PC-3 (cell line): ENCODE measurements at regions not wholly inside any gene's neighbourhood (a gene's known extent, or its start where the extent isn't known, plus 50 kb on each side); places are given as distances from the start of the nearest gene placed in this dataset.

Experiments used
- ATAC-seq: fragments of 200-7000 bp; cut with Tn5 transposase; 2 replicates; pipeline ENCODE4 v1.9.1; 2020; ENCODE audit warnings: mild to moderate bottlenecking, moderate library complexity
- BruUV-seq: library from RNA; stranded (reverse); fragments of 400-500 nt; replicated peaks from 2 replicates; lab custom pipeline; 2021; lab: Mats Ljungman, UMichigan
- CTCF ChIA-PET: fragments of 300-600 bp; sonication (Branson Sonifier 250); formaldehyde crosslinking; loops from one replicate; lab custom pipeline; 2022; ENCODE audit warnings: antibody characterized with exemption; lab: Charles Lee
- POLR2A ChIA-PET: fragments of 300-600 bp; sonication (Branson Sonifier 250); formaldehyde crosslinking; loops from one replicate; lab custom pipeline; 2022; ENCODE audit warnings: antibody characterized with exemption; ENCODE audit not compliant: unreplicated experiment; lab: Charles Lee
- DNase-seq: peaks from one replicate; pipeline ENCODE4 v3.0.0-alpha.2; 2015
- H2AFZ ChIP-seq: fragments of 300-600 bp; sonication (generic); 2 replicates; pipeline ENCODE4 v1.6.0; 2016; ENCODE audit warnings: antibody characterized with exemption, low read length
- H3F3A ChIP-seq: fragments of 300-600 bp; sonication (generic); one replicate; pipeline ENCODE4 v1.6.0; 2017; ENCODE audit warnings: antibody characterized with exemption, low read length, control low read depth, mild to moderate bottlenecking; ENCODE audit not compliant: unreplicated experiment
- H3K27ac ChIP-seq: fragments of 300-600 bp; sonication (generic); 2 replicates; pipeline ENCODE4 v1.5.1; 2016; ENCODE audit warnings: mild to moderate bottlenecking, low read length
- H3K27me3 ChIP-seq: fragments of 300-600 bp; sonication (generic); 2 replicates; pipeline ENCODE4 v1.6.1; 2016; ENCODE audit warnings: low read length, mixed read lengths
- H3K36me3 ChIP-seq: fragments of 300-600 bp; sonication (generic); 2 replicates; pipeline ENCODE4 v1.6.1; 2016; ENCODE audit warnings: low read depth, mixed run types, low read length, mixed read lengths
- H3K4me1 ChIP-seq: fragments of 300-600 bp; sonication (generic); 2 replicates; pipeline ENCODE4 v1.5.1; 2016; ENCODE audit warnings: low read length; ENCODE audit not compliant: insufficient read depth
- H3K4me2 ChIP-seq: fragments of 300-600 bp; sonication (generic); 2 replicates; pipeline ENCODE4 v1.6.0; 2016; ENCODE audit warnings: low read length
- H3K4me3 ChIP-seq: fragments of 300-600 bp; sonication (generic); 2 replicates; pipeline ENCODE4 v1.5.1; 2016; ENCODE audit warnings: mild to moderate bottlenecking, low read length, mixed read lengths
- H3K79me2 ChIP-seq: fragments of 300-600 bp; sonication (generic); 2 replicates; pipeline ENCODE4 v1.6.1; 2017; ENCODE audit warnings: low read length, mixed read lengths
- H3K9ac ChIP-seq: fragments of 300-600 bp; sonication (generic); 2 replicates; pipeline ENCODE4 v1.6.0; 2016; ENCODE audit warnings: mild to moderate bottlenecking, low read length
- H3K9me2 ChIP-seq: fragments of 300-600 bp; sonication (generic); replicated peaks from 2 replicates; pipeline ENCODE4 v1.6.1; 2016; ENCODE audit warnings: mixed run types, low read length, mixed read lengths
- H3K9me3 ChIP-seq: fragments of 300-600 bp; sonication (generic); 2 replicates; pipeline ENCODE4 v1.6.1; 2016; ENCODE audit warnings: low read length, mixed read lengths
- H4K20me1 ChIP-seq: fragments of 300-600 bp; sonication (generic); 2 replicates; pipeline ENCODE4 v1.6.1; 2016; ENCODE audit warnings: low read length, mixed read lengths
- EZH2 ChIP-seq: fragments of 300-600 bp; sonication (generic); IDR thresholded peaks from one replicate; pipeline ENCODE4 v1.6.1; 2017; ENCODE audit warnings: antibody characterized with exemption, mild to moderate bottlenecking, low read length; ENCODE audit not compliant: unreplicated experiment
- EZH2phosphoT487 ChIP-seq: fragments of 300-600 bp; sonication (generic); IDR thresholded peaks from 2 replicates; pipeline ENCODE4 v1.6.1; 2018; ENCODE audit warnings: mild to moderate bottlenecking, antibody characterized with exemption, low read length, borderline replicate concordance
- intact Hi-C: fragments of 100-400 bp; cut with micrococcal nuclease; formaldehyde crosslinking; loops from 2 replicates; pipeline ENCODE4 v1.9.0; 2023
- TF ChIP-seq, protein P1 (sequence below): fragments of 300-600 bp; sonication (generic); conservative IDR thresholded peaks from 2 replicates; pipeline ENCODE4 v1.5.1; 2017; ENCODE audit warnings: antibody characterized with exemption, low read depth, mild to moderate bottlenecking, low read length

DNA sequence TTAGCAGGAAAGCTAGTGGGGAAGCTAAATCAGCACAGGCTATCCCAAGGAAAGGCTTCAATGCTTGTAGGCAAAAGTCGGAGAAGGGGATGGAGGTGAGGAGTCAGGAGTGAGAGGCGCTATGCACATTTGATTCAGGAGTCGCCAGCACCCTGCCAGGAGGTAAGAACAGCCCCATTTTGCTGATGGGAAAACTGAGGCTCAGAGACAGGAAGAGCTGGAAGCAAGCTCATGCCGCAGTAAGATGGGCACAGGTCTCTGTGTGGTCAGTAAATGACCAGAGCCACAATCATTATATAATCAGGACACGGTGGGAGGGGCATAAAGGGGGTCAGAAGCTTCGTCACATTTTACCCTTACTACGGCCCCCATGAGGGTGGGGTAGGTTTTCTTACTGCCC, 504.4 kb downstream of the MN1 start:
- no peaks in the 10 kb centered on the region for H3K9me2 ChIP-seq
- H3K36me3 ChIP-seq, result no peaks in the 10 kb centered on the region
- ChIA-PET CTCF (no interaction called here), POLR2A (no interaction called here)
- peaks cover 64% of the 10 kb centered on the region for H3K27me3 ChIP-seq
- TF ChIP-seq EZH2 (no peak), EZH2phosphoT487 (no peak)
- TF ChIP-seq, protein P1, sequence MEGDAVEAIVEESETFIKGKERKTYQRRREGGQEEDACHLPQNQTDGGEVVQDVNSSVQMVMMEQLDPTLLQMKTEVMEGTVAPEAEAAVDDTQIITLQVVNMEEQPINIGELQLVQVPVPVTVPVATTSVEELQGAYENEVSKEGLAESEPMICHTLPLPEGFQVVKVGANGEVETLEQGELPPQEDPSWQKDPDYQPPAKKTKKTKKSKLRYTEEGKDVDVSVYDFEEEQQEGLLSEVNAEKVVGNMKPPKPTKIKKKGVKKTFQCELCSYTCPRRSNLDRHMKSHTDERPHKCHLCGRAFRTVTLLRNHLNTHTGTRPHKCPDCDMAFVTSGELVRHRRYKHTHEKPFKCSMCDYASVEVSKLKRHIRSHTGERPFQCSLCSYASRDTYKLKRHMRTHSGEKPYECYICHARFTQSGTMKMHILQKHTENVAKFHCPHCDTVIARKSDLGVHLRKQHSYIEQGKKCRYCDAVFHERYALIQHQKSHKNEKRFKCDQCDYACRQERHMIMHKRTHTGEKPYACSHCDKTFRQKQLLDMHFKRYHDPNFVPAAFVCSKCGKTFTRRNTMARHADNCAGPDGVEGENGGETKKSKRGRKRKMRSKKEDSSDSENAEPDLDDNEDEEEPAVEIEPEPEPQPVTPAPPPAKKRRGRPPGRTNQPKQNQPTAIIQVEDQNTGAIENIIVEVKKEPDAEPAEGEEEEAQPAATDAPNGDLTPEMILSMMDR, result no peak
- H3K4me2 ChIP-seq, result no peak overlapping the region
- H3K27ac ChIP-seq, result no peak overlapping the region
- H3K4me3 ChIP-seq, result no peak overlapping the region
- H3K79me2 ChIP-seq, result no peaks in the 10 kb centered on the region
- DNase-seq (no peak), ATAC-seq (no peak)
- H3K9ac ChIP-seq, result no peak overlapping the region
- H4K20me1 ChIP-seq, result no peaks in the 10 kb centered on the region
- H2AFZ ChIP-seq, result no peak overlapping the region
- H3K4me1 ChIP-seq, result no peaks in the 10 kb centered on the region
- H3K9me3 ChIP-seq, result no peaks in the 10 kb centered on the region
- no TSS peak for BruUV-seq
- intact Hi-C loops, result no loop called here
- no peaks in the 10 kb centered on the region for H3F3A ChIP-seq

DNA sequence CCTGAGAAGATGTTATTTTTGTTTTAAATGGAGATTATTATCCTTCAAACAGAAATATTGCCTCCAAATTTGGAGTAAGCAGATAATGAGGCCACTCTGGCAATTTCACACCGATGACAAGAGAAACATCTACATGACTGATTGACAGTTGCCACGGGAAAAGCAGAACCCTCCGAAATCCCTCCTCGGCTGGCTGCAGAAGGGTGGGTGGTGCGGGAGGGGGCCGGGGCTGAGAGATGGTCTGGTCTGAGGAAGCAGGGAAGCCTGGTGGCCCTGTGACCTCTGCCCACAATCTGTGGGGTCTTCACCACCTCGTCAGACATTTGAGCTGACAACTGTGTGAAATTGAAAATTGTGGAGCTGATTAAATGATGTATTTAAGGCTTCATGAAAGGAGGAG, 503.2 kb downstream of the MN1 start:
- DNase-seq (no peak), ATAC-seq (no peak)
- H4K20me1 ChIP-seq, result no peaks in the 10 kb centered on the region
- H3K9me2 ChIP-seq, result no peaks in the 10 kb centered on the region
- intact Hi-C loops, result no loop called here
- H3K4me1 ChIP-seq, result no peaks in the 10 kb centered on the region
- TF ChIP-seq EZH2 (no peak), EZH2phosphoT487 (no peak)
- ChIA-PET POLR2A (no interaction called here), CTCF (no interaction called here)
- H2AFZ ChIP-seq, result no peak overlapping the region
- H3F3A ChIP-seq, result no peaks in the 10 kb centered on the region
- no TSS peak for BruUV-seq
- H3K36me3 ChIP-seq, result no peaks in the 10 kb centered on the region
- H3K9ac ChIP-seq, result no peak overlapping the region
- peaks cover 59% of the 10 kb centered on the region for H3K27me3 ChIP-seq
- H3K4me3 ChIP-seq, result no peak overlapping the region
- no peak overlapping the region for H3K27ac ChIP-seq
- no peaks in the 10 kb centered on the region for H3K9me3 ChIP-seq
- H3K4me2 ChIP-seq, result no peak overlapping the region
- no peaks in the 10 kb centered on the region for H3K79me2 ChIP-seq

DNA sequence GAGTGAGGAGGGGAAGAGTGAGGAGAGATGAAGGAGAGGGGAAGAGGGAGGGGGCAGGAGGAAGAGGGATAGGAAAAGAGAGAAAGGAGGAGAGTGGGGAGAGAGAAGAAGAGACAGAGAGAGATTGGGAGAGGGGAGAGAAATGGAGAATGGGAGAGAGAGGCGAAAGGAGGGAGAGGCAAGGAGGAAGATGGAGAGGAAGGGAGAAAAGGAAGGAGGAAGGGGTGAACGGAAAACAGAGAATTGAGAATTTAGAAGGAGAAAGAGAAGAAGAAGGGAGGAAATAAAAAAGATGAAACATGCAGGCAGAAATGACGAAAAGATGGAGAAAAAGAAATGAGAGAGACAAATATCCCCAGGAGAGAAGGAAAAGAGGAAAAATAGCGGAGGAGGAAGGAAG, 502.8 kb downstream of the MN1 start:
- no peaks in the 10 kb centered on the region for H3K9me2 ChIP-seq
- H3K4me1 ChIP-seq, result no peaks in the 10 kb centered on the region
- no peak overlapping the region for H3K9ac ChIP-seq
- no peak for ATAC-seq
- intact Hi-C loops, result no loop called here
- no peak overlapping the region for H3K4me2 ChIP-seq
- H2AFZ ChIP-seq, result no peak overlapping the region
- POLR2A ChIA-PET, result no interaction called here
- no peaks in the 10 kb centered on the region for H3K9me3 ChIP-seq
- no peaks in the 10 kb centered on the region for H4K20me1 ChIP-seq
- no TSS peak for BruUV-seq
- peaks cover 58% of the 10 kb centered on the region for H3K27me3 ChIP-seq
- TF ChIP-seq EZH2phosphoT487, result no peak
- TF ChIP-seq, protein P1, result no peak
- TF ChIP-seq EZH2, result no peak
- no peaks in the 10 kb centered on the region for H3K79me2 ChIP-seq
- DNase-seq, result no peak
- no peak overlapping the region for H3K27ac ChIP-seq
- no peaks in the 10 kb centered on the region for H3K36me3 ChIP-seq
- no peak overlapping the region for H3K4me3 ChIP-seq
- no peaks in the 10 kb centered on the region for H3F3A ChIP-seq
- CTCF ChIA-PET, result no interaction called here
